ENCODE measurements at regions not wholly inside any gene's neighbourhood (a gene's known extent, or its start where the extent isn't known, plus 50 kb on each side); places are given as distances from the start of the nearest gene placed in this dataset.

GRCh38 chr6:1068068-1068467 is 243.8 kb upstream of the FOXQ1 start:
- TF ChIP-seq, protein P1, sequence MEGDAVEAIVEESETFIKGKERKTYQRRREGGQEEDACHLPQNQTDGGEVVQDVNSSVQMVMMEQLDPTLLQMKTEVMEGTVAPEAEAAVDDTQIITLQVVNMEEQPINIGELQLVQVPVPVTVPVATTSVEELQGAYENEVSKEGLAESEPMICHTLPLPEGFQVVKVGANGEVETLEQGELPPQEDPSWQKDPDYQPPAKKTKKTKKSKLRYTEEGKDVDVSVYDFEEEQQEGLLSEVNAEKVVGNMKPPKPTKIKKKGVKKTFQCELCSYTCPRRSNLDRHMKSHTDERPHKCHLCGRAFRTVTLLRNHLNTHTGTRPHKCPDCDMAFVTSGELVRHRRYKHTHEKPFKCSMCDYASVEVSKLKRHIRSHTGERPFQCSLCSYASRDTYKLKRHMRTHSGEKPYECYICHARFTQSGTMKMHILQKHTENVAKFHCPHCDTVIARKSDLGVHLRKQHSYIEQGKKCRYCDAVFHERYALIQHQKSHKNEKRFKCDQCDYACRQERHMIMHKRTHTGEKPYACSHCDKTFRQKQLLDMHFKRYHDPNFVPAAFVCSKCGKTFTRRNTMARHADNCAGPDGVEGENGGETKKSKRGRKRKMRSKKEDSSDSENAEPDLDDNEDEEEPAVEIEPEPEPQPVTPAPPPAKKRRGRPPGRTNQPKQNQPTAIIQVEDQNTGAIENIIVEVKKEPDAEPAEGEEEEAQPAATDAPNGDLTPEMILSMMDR (IDR thresholded peaks at IDR 0.05; ENCODE audit: low read depth, low read length), result no peak
- no peak for TF ChIP-seq EZH2phosphoT487 (IDR thresholded peaks at IDR 0.05; ENCODE audit: low read depth)
